ENCODE measurements at regions not wholly inside any gene's neighbourhood (a gene's known extent, or its start where the extent isn't known, plus 50 kb on each side); places are given as distances from the start of the nearest gene placed in this dataset.

DNA sequence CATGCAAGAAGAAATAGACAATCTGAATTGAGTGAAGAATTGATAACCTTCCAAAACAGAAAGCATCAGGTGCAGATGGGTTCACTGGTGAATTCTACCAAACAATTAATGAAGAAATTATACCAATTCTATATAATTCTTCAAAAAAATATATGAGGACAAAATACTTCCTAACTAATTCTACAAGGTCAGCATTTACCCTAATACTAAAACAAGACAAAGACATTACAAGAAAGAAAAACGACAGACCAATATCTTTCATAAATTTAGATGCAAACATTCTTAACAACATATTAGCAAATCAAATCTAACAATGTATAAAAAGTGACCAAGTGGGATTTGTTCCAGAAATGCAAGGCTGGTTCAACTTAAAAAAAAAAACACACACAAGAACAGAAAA, 183.9 kb downstream of the BARX1 start:
- TF ChIP-seq, protein P1, sequence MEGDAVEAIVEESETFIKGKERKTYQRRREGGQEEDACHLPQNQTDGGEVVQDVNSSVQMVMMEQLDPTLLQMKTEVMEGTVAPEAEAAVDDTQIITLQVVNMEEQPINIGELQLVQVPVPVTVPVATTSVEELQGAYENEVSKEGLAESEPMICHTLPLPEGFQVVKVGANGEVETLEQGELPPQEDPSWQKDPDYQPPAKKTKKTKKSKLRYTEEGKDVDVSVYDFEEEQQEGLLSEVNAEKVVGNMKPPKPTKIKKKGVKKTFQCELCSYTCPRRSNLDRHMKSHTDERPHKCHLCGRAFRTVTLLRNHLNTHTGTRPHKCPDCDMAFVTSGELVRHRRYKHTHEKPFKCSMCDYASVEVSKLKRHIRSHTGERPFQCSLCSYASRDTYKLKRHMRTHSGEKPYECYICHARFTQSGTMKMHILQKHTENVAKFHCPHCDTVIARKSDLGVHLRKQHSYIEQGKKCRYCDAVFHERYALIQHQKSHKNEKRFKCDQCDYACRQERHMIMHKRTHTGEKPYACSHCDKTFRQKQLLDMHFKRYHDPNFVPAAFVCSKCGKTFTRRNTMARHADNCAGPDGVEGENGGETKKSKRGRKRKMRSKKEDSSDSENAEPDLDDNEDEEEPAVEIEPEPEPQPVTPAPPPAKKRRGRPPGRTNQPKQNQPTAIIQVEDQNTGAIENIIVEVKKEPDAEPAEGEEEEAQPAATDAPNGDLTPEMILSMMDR (IDR thresholded peaks at IDR 0.05) = no peak
- no peak for TF ChIP-seq POLR2A (IDR thresholded peaks at IDR 0.05)
